GM12874 (cell line): ENCODE measurements at regions not wholly inside any gene's neighbourhood (a gene's known extent, or its start where the extent isn't known, plus 50 kb on each side); places are given as distances from the start of the nearest gene placed in this dataset.

ENCODE experiments used
- TF ChIP-seq, protein P1 (sequence below): IDR thresholded peaks from 2 replicates; pipeline ENCODE4 v1.5.1; 2011; ENCODE audit warnings: low read depth, mild to moderate bottlenecking, control low read depth, low read length, moderate library complexity; ENCODE audit not compliant: insufficient read depth

GRCh38 chr10:2488446-2489005 is 578.8 kb upstream of the PFKP start:
- TF ChIP-seq, protein P1, sequence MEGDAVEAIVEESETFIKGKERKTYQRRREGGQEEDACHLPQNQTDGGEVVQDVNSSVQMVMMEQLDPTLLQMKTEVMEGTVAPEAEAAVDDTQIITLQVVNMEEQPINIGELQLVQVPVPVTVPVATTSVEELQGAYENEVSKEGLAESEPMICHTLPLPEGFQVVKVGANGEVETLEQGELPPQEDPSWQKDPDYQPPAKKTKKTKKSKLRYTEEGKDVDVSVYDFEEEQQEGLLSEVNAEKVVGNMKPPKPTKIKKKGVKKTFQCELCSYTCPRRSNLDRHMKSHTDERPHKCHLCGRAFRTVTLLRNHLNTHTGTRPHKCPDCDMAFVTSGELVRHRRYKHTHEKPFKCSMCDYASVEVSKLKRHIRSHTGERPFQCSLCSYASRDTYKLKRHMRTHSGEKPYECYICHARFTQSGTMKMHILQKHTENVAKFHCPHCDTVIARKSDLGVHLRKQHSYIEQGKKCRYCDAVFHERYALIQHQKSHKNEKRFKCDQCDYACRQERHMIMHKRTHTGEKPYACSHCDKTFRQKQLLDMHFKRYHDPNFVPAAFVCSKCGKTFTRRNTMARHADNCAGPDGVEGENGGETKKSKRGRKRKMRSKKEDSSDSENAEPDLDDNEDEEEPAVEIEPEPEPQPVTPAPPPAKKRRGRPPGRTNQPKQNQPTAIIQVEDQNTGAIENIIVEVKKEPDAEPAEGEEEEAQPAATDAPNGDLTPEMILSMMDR, result no peak

DNA sequence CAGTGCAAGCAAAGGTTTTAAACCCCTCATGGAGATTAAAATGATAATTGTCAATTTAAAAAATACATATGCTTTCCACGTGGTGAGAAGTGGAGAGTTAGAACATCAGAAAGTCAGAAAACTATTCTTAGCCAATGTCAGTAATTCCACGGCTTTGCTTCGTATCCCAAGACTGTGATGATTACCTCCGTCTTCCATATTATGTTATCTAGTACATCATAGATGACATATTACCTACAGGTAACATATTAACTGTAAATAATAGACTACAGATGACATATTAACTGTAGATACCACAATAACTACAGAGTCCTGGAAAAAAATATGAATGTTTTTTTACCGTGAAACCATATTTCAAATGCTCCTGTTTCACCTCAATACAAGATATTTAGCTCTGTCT is 579.4 kb upstream of the PFKP start:
- TF ChIP-seq, protein P1, result no peak

- TF ChIP-seq, protein P1, result no peak
Measured at GRCh38 chr10:2478656-2479055, 588.7 kb upstream of the PFKP start.

DNA sequence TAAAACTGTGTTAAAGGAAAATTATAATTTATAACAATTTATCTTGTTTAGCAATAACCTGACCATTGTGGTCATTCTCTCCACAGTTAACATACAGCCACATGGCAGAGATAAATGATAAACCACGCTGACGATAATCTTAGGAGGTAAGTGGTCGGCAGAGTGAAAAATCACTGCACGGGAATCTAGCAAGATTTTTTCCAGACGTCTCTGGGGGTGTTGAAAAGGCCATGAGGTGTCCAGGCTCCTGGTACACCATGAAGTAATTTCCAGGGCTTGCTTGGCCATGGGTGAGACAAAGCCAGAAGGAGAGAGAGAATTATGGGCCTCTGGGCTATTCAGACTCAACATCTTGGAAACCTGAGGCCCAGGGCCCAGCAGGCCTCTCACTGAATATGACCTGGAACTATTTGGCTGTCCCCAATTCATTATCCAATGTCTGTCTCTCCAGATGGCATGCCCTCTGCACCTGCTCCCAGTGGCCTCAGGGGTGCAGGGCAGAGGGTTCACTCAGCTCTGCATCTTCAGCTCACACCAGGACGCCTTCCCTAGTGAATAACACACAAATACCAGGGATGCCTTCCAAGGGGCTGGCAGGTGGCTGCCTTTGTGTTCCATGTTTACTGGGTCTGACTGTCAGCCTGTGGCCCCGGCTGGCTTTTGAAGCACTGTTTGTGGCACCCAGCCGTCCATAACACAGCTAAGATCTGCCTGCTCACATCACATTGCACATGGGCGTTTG is 590.4 kb upstream of the PFKP start:
- TF ChIP-seq, protein P1, result no peak

DNA sequence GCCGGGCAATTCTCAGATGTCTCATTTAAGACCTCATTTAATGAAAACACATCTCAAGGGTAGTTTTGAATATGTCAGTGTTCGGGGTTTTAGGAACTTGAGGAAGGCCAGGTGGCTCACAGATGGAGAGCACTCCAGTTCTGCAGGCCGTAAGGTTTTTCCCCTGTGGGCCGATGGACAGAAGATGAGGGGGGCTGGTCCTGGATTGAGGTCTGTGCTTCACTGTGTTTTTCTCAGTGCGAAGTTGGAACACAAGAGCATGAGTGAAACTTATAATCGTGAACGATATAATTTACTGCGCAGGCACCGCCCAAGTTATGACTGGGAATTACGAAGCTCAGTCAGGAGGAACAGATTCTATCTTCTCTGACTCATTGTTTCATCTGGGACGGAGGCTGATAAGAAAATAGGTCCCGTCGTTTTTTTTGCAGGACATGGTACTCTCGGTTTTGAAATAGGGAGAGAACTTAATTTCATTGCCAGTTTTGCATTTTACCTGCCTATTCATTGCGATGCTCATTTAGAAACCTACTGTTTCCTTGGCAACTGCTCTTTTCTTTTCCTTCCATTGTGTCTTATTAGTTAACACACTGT is 591.0 kb upstream of the PFKP start:
- TF ChIP-seq, protein P1, result no peak

GRCh38 chr10:2475711-2476217 is 591.6 kb upstream of the PFKP start:
- TF ChIP-seq, protein P1, result no peak

DNA sequence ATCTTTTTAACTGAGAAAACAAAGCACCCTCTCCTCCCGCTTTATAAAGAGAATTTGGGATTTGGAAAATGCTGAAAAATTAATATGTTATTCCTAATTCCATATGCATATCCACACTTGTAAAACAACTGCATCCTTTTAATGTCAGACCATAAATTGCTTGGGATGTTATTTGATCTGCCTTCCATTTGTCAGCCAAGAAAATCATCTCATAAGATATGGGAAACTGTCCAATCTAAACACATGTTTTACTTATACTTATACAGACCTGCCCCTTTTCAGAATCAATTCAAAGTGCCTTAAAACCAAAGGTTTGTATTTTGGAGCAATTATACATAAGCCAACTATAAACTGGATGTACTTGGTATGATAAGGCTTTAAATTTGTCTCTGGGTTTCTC is 595.5 kb upstream of the PFKP start:
- TF ChIP-seq, protein P1, result no peak
